Sigmoid colon (tissue), 4 donors: ENCODE measurements at regions not wholly inside any gene's neighbourhood (a gene's known extent, or its start where the extent isn't known, plus 50 kb on each side); places are given as distances from the start of the nearest gene placed in this dataset.

Experiments used
- CTCF ChIP-seq, 4 experiments: fragments of 450-650 bp in 3 of 4; fragments of 200-600 bp in 1 of 4; IDR thresholded peaks; one replicate each; pipeline ENCODE4 v1.5.1; 2016 to 2019; ENCODE audit warnings: antibody characterized with exemption in 4 of 4, mild to moderate bottlenecking in 3 of 4, moderate library complexity in 2 of 4
- POLR2AphosphoS5 ChIP-seq, 4 donors: sonication (generic); formaldehyde crosslinking; IDR thresholded peaks; one replicate each; pipeline ENCODE4 v1.6.1; 2017; ENCODE audit warnings: antibody characterized with exemption in 4 of 4

- no peak for TF ChIP-seq CTCF (IDR thresholded peaks at IDR 0.05)
- TF ChIP-seq POLR2AphosphoS5 (IDR thresholded peaks at IDR 0.05): no peak
Observed at GRCh38 chr4:178693816-178694215, 1251.6 kb upstream of the AGA start.
